ENCODE measurements at regions not wholly inside any gene's neighbourhood (a gene's known extent, or its start where the extent isn't known, plus 50 kb on each side); places are given as distances from the start of the nearest gene placed in this dataset.

GRCh38 chr16:29230671-29231096, 175.8 kb downstream of the NPIPB11 start:
- TF ChIP-seq POLR2A (IDR thresholded peaks at IDR 0.05; ENCODE audit: low read depth, low read length): no peak
- no peak for TF ChIP-seq TAF1 (IDR thresholded peaks at IDR 0.05; ENCODE audit: low read depth, low read length)
- TF ChIP-seq SPI1 (IDR thresholded peaks at IDR 0.05; ENCODE audit: low read depth, low read length): no peak
- no peak for TF ChIP-seq POLR2AphosphoS5 (IDR thresholded peaks at IDR 0.05; ENCODE audit: low read depth, low read length)

Measured in GM12891 (cell line).